ENCODE measurements at regions not wholly inside any gene's neighbourhood (a gene's known extent, or its start where the extent isn't known, plus 50 kb on each side); places are given as distances from the start of the nearest gene placed in this dataset.

DNA sequence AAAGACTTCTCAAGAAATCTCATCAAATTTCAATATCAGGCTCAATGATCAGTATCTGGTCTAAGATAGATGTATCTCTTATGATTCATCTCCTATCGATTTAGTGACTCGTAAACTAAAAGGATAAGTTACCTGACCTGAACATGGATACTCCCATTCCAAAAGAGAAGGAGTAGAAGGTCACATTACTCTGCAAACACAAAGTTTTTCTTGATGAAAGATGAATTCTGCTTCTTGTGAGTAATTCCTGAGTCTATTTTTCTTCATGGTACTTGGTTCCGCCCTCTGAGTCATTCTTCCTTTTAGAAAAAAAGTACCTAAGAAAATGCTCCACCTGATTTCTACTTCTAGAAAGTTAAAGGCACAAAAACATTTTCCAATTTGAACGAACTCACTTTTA is 223.1 kb upstream of the SLIT2 start:
- no peaks in the 10 kb centered on the region for H3K4me1 ChIP-seq (ENCODE audit: control insufficient read depth in 1 of 2, low read depth in 2 of 2)
- ATAC-seq (ENCODE audit: insufficient number of reproducible peaks, low FRiP score, low read depth) = no peak

DNA sequence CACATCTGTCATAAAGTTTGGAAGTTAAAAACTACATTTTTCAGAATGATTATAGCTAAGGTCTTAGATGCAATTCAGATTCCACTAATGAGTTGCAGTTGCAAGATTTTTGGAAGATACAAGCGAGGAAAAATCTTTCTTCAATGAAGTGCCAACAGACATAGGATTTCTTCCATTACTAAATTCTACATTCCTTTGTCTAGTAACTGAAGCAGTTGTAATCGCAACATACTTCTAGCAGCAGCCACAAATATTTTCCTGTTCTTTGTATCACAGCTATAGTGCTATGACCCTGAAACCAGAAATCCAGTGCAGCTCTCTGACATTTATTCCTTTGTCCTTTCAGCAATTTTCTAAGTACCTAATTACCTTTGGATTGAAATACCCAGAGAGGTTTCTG is 225.2 kb upstream of the SLIT2 start:
- no peaks in the 10 kb centered on the region for H3K9me3 ChIP-seq
- TF ChIP-seq, protein P1, sequence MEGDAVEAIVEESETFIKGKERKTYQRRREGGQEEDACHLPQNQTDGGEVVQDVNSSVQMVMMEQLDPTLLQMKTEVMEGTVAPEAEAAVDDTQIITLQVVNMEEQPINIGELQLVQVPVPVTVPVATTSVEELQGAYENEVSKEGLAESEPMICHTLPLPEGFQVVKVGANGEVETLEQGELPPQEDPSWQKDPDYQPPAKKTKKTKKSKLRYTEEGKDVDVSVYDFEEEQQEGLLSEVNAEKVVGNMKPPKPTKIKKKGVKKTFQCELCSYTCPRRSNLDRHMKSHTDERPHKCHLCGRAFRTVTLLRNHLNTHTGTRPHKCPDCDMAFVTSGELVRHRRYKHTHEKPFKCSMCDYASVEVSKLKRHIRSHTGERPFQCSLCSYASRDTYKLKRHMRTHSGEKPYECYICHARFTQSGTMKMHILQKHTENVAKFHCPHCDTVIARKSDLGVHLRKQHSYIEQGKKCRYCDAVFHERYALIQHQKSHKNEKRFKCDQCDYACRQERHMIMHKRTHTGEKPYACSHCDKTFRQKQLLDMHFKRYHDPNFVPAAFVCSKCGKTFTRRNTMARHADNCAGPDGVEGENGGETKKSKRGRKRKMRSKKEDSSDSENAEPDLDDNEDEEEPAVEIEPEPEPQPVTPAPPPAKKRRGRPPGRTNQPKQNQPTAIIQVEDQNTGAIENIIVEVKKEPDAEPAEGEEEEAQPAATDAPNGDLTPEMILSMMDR (IDR thresholded peaks at IDR 0.05) = no peak
- H3K27ac ChIP-seq = no peak overlapping the region
- H3K36me3 ChIP-seq = no peaks in the 10 kb centered on the region
- DNase-seq (ENCODE audit: low spot score) (no peak), ATAC-seq (ENCODE audit: insufficient number of reproducible peaks, low FRiP score, low read depth) (no peak)
- H3K4me3 ChIP-seq = no peak overlapping the region
- no peaks in the 10 kb centered on the region for H3K27me3 ChIP-seq (replicated peaks; ENCODE audit: insufficient read depth)
- no peaks in the 10 kb centered on the region for H3K4me1 ChIP-seq (ENCODE audit: control insufficient read depth in 1 of 2, low read depth in 2 of 2)

More for the DNA sequence above, 223.1 kb upstream of the SLIT2 start:
- Histone ChIP-seq H3K36me3 (no peaks in the 10 kb centered on the region), H3K27me3 (replicated peaks; ENCODE audit: insufficient read depth) (no peaks in the 10 kb centered on the region), H3K27ac (no peak overlapping the region), H3K9me3 (no peaks in the 10 kb centered on the region), H3K4me3 (no peak overlapping the region)
- no peak for DNase-seq (ENCODE audit: low spot score)
- TF ChIP-seq, protein P1 (IDR thresholded peaks at IDR 0.05) = no peak

DNA sequence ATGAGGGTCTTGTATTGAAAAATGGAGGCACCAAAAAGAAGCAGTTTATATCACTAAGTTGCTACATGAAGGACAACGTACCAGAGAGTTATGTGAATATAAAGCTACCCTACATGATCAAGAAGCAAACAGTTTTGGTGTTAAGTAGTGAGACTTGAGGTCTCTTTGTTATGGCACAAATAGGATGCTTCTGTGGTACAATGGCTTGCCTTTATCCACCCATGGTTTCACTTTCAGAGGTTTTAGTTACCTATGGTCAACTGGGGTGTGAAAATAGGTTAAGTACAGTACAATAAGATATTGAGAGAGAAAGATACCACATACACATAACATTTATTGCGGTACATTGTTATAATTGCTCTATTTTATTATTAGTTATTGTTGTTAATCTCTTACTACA is 229.2 kb upstream of the SLIT2 start:
- H3K36me3 ChIP-seq = no peaks in the 10 kb centered on the region
- ATAC-seq (ENCODE audit: insufficient number of reproducible peaks, low FRiP score, low read depth) = no peak

DNA sequence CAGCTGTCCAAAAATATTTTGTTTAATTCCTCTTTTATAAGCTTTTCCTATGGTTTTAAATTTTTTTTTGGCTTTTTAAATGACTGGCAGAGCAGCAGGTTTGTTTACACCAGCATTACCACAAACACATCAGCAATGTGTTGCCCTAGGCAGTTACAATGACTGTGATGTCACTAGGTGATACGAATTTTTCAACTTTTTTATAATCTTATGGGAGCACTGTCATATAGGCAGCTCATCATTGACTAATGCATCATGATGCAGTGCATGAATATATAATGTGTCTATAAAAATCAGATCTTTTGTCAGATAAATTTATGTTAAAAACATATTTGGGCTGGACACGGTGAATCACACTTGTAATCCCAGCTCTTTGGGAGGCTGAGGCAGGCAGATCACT is 231.6 kb upstream of the SLIT2 start:
- ATAC-seq (ENCODE audit: insufficient number of reproducible peaks, low FRiP score, low read depth) = no peak
- TF ChIP-seq, protein P1 (IDR thresholded peaks at IDR 0.05) = no peak
- no peaks in the 10 kb centered on the region for H3K36me3 ChIP-seq
- no peak for DNase-seq (ENCODE audit: low spot score)
- H3K9me3 ChIP-seq = no peaks in the 10 kb centered on the region
- no peaks in the 10 kb centered on the region for H3K4me1 ChIP-seq (ENCODE audit: control insufficient read depth in 1 of 2, low read depth in 2 of 2)
- H3K27me3 ChIP-seq (replicated peaks; ENCODE audit: insufficient read depth) = no peaks in the 10 kb centered on the region
- no peak overlapping the region for H3K4me3 ChIP-seq
- H3K27ac ChIP-seq = no peak overlapping the region

More for the DNA sequence above, 229.2 kb upstream of the SLIT2 start:
- Histone ChIP-seq H3K27ac (no peak overlapping the region), H3K27me3 (replicated peaks; ENCODE audit: insufficient read depth) (no peaks in the 10 kb centered on the region), H3K9me3 (no peaks in the 10 kb centered on the region), H3K4me3 (no peak overlapping the region), H3K4me1 (ENCODE audit: control insufficient read depth in 1 of 2, low read depth in 2 of 2) (no peaks in the 10 kb centered on the region)
- DNase-seq (ENCODE audit: low spot score) = no peak
- TF ChIP-seq, protein P1 (IDR thresholded peaks at IDR 0.05) = no peak

DNA sequence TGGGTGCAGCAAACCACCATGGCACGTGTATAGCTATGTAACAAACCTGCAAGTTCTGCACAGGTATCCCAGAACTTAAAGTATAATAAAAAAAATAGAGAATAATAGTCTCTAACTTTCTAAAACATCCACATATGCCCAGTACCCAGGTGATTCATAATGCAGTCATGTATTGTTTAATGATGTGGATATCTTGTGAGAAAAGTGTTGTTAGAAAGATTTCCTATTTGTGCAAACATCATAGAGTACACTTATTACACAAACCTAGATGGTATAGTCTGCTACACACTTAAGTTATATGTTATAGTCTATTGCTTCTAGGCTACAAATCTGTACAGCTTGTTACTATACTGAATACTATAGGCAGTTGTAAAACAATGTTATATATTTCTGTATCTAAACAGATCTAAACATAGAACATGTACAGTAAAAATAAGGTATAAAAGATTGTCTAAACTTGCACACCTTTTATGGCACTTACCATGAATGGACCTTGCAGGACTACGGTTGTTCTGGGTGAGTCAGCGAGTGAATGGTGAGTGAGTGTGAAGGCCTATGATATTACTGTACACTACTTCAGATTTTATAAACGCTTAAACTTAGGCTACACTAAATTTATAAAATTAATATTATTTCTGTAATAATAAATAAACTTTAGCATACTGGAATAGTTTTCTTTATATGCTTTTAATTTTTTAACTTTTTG is 232.2 kb upstream of the SLIT2 start:
- ATAC-seq (ENCODE audit: insufficient number of reproducible peaks, low FRiP score, low read depth) (no peak), DNase-seq (ENCODE audit: low spot score) (no peak)
- Histone ChIP-seq H3K27ac (no peak overlapping the region), H3K9me3 (no peaks in the 10 kb centered on the region), H3K27me3 (replicated peaks; ENCODE audit: insufficient read depth) (no peaks in the 10 kb centered on the region), H3K36me3 (no peaks in the 10 kb centered on the region), H3K4me1 (ENCODE audit: control insufficient read depth in 1 of 2, low read depth in 2 of 2) (no peaks in the 10 kb centered on the region), H3K4me3 (no peak overlapping the region)
- TF ChIP-seq, protein P1 (IDR thresholded peaks at IDR 0.05) = no peak
